EL (cell line): ENCODE measurements at regions not wholly inside any gene's neighbourhood (a gene's known extent, or its start where the extent isn't known, plus 50 kb on each side); places are given as distances from the start of the nearest gene placed in this dataset.
A peak's percentile ranks its signal among the peaks of the same experiment; 100 is the strongest.
"Not testable (repeated sequence)": the region's sequence is repeated elsewhere in the genome, so short reads cannot be mapped to it uniquely, and the experiment has no call there.

Source experiments
- DNase-seq: peaks from one replicate; pipeline ENCODE4 v3.0.0-alpha.2; 2016

DNA sequence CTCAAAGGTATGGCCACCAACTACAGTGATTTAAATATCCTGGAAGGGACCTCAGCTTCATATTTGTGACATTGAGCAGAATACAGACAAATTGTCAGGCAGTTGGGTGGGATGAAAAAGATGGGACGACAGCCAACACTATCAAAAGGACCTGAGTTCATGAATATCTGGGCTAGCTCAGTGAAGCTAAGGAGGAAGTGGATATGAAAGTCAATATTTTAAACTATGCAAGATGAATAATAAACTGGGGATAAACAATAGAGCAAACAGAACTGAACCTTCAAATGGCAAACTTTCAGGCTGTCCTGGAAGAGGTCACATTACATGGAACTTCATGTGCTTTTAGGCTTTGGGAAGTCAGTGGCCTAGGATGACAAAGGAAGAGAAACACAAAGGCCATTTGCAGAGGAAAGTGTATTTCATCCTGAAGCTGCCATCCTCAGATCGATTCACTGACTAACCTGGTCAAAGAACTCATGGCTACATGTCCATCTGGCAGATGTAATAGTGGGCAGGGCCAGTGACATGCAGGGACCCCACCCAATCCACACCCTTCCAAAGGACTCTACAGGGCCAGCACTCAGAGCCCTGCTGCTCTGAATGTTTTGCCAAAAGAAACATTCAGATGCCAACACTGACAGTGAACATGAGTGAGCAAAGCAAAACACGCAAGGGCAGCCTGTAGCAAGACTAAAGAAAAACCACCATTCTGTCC lies 175.7 kb downstream of the ETAA1 start:
- peak; percentile 19 for DNase-seq

DNA sequence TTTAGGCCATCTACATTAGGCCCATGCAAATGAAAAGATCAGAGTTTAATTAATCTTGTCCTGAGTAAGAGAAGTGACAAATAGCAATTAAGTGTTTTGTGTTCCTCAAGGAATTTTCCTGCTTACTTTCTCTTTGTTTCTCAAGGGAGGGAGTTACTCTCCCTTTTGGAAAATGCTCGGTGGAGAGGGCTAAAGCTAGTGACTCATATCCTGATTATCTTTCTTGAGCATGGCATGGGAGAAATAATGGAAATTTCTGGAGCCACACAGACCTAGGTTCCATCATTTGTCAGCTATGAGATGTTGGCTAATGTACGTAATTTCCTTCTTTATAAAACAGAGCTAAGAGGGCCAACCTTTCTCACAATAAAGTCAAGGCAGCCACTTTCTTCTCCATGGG lies 177.1 kb downstream of the ETAA1 start:
- DNase-seq = peak; percentile 70

DNA sequence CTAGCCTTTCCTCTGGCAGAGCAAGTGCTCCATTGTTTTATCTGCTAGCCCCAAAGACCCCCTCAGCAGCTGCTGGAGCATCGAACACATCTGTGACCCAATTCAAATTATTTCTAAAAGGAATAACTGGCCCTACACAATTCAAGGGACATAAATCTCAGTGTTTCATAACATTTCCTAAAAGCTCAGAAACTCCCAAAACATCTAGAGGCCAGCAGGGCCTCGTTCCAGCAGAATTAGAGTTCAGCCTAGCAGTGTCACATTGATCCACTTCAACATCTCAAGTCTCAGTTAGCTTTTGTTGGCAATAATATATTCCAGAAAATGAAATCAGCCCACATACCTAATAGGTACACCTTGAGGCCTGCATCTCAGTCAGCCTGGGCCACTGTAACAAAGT lies 179.1 kb downstream of the ETAA1 start:
- no peak for DNase-seq

DNA sequence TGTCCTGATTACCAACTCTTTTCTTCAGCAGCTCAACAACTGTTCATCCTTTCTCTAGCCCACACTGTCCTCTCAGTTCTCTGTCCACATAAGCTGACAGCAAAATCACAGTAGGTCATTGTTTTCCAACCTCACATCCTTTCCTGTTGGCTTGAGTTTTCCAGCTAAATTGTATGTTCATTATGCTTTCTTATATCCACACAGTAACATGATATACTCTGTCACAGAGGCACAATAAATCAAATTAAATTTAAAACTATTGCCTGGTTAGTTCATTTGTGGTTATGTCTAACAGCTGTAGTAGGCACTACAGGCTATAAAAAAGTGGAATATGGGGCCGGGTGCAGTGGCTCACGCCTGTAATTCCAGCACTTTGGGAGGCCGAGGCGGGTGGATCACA lies 179.9 kb downstream of the ETAA1 start:
- no peak for DNase-seq

DNA sequence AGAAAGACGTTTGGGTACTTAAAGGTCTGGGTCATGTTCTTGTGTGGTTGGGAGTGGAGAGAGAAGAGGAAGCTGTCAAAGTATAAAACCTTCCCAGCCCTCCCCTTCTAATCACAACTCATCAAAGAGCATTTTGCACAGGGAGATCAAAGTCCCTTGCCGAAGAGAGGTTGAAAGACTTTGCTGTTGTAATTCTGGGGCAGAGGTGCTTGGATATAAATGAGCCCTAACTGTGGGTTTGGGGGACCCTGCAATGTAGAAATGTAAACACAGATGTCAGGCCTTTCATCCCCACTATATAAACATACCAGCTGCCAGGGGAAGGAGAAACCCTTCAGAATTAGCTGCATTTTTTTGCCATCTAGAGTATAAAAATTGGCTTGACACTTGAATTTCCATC lies 182.1 kb downstream of the ETAA1 start:
- no peak for DNase-seq

DNA sequence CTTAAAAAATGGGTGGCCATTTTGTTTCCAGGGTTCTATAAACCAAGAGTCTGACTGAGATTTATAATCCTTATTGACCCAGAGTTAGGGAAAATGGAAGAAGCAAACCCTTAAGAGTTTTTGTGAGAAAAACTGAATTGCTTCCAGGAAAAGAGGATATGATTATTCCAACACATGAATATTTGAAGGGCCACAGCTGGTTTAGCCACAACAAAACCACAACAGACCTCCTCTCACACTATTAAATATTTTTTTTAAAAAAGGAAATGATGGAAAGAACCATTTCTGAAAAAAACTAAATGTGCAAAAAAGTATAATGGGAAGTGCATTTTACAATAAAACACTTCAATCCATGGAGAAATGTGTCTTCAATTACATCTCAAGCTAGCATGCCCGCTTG lies 182.7 kb downstream of the ETAA1 start:
- no peak for DNase-seq

DNA sequence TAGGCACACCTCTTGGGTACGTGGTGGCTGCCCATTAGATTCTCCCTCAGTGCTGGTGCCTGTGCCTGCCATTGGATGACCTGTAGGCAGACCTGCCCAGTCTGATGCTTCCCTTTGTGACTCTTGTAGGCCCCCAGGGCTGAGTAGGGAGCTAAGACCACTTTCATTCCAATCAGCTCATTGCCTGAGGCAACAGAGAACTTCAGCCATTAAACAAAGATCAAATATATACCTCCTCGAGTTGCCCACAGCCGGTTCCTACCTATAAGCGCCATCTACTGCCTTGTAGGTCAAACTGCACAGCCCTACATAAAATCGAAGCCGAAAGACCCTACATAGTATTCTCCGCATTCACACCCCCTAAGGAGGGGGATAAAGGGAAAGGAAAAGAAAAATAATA lies 184.6 kb downstream of the ETAA1 start:
- no peak for DNase-seq

DNA sequence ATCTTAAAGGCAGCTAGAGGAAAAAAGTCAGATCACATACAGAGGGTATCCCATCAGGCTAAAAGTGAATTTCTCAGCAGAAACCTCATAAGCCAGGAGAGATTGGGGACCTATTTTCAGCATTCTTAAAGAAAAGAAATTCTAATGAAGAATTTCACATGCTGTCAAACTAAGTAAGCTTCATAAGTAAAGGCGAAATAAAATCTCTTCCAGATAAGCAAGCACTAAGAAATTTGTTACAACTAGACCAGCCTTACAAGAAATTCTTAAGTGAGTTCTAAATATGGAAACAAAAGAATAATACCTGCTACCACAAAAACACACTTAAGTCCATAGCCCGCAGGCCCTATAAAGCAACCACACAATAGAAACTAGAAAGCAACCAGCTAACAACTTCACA lies 186.1 kb downstream of the ETAA1 start:
- DNase-seq = no peak

DNA sequence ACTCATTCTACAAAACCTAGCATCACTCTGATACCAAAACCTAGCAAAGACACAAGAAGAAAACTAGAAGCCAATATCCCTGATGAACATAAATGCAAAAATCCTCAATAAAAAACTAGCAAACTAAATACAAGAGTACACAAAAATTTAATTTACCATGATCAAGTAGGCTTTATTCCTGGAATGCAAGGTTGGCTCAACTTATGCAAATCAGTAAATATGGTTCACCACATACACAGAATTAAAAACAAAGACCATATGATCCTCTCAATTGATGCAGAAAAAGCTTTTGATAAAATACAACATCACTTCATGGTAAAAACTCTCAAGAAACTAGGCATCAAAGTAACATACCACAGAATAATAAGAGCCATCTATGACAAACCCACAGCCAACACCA lies 188.3 kb downstream of the ETAA1 start:
- no peak for DNase-seq

DNA sequence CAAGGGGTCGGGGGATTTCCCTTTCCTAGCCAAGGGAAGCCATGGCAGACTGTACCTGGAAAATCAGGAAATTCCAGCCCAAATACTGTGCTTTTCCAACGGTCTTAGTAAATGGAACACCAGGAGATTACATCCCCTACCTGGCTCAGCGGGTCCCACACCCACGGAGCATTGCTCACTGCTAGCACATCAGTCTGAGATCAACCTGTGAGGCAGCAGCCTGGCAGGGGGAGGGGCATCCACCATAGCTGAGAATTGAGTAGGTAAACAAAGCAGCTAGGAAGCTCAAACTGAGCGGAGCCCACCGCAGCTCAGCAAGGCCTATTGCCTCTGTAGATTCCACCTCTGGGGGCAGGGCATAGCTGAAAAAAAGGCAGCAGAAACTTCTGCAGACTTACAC lies 192.0 kb downstream of the ETAA1 start:
- not testable (repeated sequence) for DNase-seq

DNA sequence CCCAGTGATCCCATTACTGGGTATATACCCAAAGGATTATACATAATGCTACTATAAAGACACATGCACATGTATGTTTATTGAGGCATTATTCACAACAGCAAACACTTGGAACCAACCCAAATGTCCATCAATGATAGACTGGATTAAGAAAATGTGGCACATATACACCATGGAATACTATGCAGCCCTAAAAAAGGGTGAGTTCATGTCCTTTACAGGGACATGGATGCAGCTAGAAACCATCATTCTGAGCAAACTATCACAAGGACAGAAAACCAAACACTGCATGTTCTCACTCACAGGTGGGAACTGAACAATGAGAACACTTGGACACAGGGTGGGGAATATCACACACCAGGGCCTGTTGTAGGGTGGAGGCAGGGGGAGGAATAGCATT lies 197.4 kb downstream of the ETAA1 start:
- not testable (repeated sequence) for DNase-seq

DNA sequence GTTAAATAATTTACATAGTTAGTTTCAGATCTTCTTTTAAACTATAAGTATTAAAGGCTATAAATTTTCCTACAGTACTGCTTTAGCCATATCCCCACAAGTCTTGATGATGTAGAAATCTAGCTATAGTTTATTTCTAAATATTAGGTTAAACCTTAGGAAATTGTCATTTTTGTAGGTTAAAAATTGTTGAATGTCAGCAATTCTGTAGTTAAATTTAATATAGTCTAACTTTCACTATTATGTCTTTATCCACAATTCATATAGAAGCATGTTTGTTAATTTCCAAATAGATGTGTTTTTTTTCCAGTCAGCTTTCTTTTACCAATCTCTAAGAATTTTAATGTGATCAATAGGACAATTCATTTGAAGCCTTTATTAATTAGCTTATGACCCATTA lies 199.7 kb downstream of the ETAA1 start:
- DNase-seq = no peak

DNA sequence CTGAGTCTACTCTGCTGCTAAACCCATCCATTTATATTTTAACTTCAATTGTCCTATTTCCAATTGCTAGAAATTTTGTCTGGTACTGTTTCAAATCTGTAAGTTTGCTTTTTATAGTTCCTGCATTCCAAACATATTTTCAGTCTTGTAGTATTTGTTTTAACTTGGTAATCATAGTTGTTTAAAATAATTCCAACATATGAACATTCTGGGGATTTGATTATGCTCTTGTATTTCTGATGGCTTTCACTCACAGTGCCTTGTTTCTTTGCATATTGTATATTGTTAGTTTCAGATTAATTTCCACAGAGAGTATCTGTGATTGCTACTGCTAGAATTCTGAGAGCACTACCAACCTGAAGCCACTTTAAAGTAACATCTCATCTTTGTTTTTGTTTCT lies 202.4 kb downstream of the ETAA1 start:
- DNase-seq = peak; percentile 28

DNA sequence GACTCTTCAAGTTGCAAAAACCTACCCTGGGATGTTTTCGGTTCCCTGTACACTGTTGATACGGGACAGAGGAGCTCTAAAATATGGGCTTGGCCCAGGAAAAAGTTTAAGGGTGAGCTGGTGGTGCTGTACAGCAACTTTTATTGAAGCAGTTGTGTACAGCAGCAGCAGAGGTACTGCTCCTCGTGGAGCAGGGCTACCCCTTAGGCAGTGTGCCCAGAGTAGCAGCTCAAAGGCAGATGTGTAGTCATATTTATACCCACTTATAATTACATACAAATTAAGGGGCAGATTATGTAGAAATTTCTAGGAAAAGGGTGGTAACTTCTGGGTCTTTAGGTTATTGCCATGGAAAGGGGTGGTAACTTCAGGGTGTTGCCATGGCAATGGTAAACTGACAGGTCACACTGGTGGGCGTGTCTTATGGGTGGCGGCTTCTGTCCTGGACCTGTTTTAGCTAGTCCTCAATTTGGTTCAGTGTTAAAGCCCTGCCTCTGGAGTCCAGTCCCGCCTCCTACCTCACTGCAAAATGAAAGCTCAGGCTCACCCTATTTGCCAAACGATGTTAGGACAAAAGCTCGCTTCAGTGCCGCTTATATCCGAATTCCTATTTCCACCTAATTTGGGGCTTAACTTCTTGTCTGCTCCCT lies 203.2 kb downstream of the ETAA1 start:
- DNase-seq = peak; percentile 15

DNA sequence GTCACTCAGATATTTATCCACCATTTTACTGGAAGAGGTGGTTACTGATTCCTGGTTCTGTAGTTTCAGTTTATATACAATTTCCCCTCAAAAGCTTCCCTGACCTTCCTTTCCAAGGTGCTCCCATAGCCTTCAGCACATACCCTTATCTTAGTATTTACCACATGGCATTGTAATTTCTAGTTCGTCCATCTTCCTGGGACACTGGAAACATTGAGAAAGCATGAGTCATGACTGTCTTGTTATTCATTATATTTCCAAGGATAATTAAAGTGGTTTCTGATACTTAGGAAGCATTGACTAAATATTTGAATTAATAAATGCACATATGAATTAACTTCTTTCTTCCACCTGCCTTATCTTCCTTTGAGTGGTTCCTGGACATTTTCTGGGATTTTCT lies 203.8 kb downstream of the ETAA1 start:
- DNase-seq = peak; percentile 76

DNA sequence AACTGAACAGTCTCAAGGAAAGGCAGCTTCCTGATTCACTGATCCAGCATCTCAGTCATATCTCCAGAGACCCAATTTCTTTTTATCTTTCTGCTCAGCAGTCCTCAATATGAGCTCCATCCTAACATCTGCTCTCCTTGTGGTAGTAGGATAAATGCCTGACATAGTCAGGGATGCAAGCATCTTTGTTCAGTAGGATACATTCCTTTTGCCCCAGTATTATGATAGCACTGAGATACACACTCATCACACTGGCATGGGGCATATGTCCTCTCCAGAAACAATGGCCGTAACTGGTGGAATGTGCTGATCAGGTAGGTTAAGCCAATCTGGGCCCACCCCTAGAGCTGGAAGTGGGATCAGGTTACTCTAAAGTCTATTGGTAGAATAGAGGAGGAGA lies 207.2 kb downstream of the ETAA1 start:
- peak; percentile 73 for DNase-seq

DNA sequence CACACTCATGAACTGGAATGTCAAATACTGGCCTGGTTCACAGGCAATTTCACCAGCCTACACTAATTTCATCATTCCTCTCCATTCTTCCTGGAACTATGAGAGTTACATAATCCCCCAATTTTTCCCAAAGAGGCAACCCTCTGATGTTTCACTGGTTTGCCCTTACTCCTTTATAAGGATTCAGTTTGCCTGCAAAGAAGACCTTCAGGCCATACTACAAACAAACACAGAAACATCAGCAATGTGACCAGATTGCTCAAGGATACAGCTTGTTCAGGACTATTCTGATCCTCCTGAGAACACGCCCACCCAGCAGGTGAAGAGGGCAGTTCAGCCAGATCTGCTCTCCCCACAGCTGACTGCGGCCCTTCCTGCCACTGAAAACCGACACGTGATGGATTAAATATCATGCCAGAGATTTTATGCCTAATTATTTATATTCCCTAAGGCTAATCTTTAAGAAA lies 215.5 kb downstream of the ETAA1 start:
- no peak for DNase-seq

DNA sequence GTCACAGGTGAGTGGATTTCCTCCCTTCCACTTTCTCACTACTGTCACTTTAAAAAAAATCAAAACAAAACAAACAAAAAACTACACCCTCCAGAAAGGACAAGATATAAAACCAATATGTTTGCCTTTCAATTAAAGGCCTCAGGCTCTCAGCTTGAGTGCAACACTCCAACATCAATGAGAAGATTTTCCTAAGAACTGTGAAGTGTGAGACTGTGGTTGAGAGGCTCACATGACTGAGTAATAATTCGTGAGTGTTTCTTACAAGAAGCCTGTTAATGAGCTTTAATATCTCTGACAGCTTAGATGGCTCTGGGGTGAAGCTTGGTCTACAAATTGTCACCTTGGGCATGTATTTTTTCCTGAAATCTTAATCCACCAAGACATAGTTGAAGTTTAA lies 216.1 kb downstream of the ETAA1 start:
- no peak for DNase-seq

DNA sequence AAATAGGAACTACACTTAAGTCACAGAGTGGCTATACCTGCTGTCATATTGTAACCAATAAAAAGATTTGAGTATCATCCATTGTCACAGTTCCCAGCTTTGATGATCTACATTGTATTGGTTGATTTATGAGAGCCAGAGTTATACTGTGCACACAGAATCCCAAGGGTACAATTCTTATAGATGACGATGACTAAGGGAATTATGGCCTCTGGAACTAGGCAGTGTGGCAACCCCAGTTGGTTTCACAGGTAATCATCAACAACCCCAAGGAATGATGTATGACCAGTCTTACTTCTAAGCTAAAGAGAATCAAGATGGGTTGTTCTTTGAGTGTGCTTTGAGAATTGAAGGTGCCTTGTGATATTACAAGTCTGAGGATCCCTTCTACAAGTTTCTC lies 217.3 kb downstream of the ETAA1 start:
- no peak for DNase-seq

DNA sequence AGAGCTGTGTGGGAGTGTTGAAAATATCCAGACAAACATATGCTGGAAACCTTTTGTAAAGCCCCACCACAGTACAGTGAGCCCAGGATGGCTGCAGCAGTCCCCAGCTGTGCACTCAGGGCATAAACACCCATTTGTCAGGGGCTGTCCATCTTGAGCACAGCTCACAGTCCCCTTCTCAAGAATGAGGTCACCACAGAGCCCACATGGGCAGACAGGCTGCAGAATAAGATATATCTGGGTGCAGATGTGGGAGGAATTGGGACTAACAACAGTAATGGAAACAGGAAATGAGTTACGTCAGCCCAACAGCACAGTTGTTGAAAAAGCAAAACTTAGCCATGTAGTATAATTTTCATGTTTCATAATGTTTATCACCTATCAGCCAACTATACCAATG lies 219.6 kb downstream of the ETAA1 start:
- peak; percentile 43 for DNase-seq

DNA sequence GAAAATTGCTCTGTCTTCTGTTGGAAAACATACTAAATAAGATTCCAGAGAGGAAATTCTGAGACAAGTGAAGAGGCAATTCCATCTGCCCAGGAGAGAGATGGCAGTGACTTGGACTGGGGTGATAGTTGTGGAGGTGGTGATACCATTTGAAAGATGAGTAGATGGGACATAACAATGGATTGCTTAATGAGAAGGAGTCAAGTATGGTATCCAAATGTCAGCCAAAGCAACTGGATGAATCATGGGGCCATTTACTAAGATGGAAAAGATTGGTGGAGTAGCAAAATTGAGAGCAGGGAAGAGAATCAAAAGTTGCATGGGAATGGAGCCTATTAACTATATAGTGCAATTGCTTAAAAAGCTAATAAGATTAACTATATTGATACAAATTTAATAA lies 222.1 kb downstream of the ETAA1 start:
- DNase-seq = no peak

DNA sequence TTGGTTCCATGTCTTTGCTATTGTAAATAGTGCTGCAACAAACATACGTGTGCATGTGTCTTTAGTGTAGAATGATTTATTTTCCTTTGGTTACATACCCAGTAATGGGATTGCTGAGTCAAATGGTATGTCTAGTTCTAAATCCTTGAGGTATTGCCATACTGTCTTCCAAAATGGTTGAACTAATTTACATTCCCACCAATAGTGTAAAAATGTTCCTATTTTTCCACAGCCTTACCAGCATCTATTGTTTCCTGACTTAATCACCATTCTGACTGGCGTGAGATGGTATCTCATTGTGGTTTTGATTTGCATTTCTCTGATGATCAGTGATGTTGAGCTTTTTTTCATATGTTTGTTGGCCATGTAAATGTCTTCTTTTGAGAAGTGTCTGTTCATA lies 226.6 kb downstream of the ETAA1 start:
- DNase-seq = not testable (repeated sequence)

DNA sequence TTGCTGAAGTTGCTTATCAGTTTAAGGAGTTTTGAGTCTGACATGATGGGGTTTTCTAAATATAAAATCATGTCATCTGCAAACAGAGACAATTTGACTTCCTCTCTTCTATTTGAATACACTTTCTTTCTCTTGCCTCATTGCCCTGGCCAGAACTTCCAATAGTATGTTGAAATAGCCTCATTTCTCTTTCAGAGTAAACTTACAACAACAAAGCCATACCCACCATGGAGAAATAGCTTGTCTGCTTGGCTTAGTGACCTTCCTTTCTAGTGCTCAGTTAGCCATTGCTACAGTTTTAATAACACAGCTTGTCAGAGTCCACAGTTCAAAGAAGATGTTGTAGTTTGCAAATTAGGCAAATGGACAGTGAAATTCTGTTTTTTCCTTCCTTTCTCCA lies 228.0 kb downstream of the ETAA1 start:
- no peak for DNase-seq

DNA sequence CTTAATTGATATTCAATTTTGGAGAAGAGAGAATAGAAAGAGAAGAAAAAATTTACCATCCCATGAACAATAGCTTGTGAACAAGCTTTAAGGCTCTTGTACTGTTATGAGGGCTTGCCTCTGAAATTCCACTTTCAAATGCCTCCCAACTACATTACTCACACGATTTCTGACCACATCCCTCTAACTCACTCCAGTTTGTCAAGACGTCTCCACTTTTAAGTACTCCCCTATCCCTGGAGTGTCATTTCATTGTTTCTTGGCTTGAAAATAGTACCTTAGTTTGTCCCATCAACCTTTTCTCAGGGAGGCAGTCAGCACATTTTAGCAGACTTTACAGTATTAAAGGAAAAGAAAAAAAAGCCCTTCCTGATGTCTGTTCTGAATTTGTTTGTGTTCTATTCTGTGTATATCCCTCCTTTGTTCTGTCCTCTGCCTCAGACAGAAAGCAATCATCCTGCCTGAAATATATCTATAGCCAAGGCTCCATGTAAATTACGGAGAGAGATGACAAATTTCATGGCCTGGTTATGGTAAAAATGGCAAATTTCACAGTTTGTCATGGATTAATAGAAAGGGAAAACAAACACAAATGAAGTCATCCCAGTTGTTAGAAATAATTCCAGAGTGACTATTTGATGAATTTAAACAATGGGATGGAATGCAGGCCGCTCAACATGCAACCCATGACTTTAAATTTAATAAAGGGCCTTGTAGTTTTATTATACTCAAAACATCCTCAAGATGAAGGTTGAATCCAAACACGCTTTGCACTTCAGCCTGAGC lies 228.8 kb downstream of the ETAA1 start:
- peak; percentile 75 for DNase-seq
